ENCODE measurements at regions not wholly inside any gene's neighbourhood (a gene's known extent, or its start where the extent isn't known, plus 50 kb on each side); places are given as distances from the start of the nearest gene placed in this dataset.

DNA sequence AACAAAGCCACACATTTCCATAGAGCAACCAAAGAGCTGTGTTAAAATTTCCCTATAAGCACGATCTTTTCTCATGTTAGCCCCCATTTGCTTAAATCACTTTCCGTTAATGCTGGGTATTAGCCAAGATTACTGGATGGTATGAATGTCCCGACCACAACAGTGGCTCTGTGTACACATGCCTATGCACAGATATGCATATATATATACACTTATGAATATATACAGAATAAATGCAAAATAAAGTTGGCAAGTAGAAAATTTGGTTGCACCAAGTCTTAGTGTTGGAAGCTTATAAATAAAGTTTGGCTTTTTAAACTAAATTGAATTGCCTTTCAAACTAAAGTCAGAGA, 265.9 kb upstream of the ETAA1 start:
- DNase-seq (ENCODE audit: low read depth, low spot score): no peak
- intact Hi-C loops (cut with micrococcal nuclease) (loop anchor here (10.0 kb wide), 1 partner anchor 696 kb away; the partner anchor contains the start of gene MEIS1), dilution Hi-C loops (cut with MboI; ENCODE audit: extremely low pct_ligation_motif_present, low sequenced_read_pairs) (no loop called here)
- no peaks in the 10 kb centered on the region for H3K79me2 ChIP-seq (ENCODE audit: control insufficient read depth, insufficient read depth, low read length)
- no peaks in the 10 kb centered on the region for H4K20me1 ChIP-seq (replicated peaks; ENCODE audit: control insufficient read depth, extremely low read depth, insufficient read depth, low read length)
- no peak overlapping the region for H3K27ac ChIP-seq (ENCODE audit: insufficient read depth, low read depth, low read length)
- BruUV-seq (replicated peaks): no TSS peak
- H3K4me1 ChIP-seq (ENCODE audit: control insufficient read depth, extremely low read depth, insufficient read depth, low read length): peaks cover 10% of the 10 kb centered on the region
- no peak overlapping the region for H2AFZ ChIP-seq (ENCODE audit: low read depth, low read length)
- POLR2A ChIA-PET: interaction anchor here (0.6 kb wide), 2 partner anchors 44 to 555 kb away, joined by 5 read pairs; no protein-coding TSS in a partner anchor
- no peaks in the 10 kb centered on the region for H3K9me1 ChIP-seq (replicated peaks; ENCODE audit: control insufficient read depth, extremely low read depth, insufficient read depth, low read length)
- no peak for FAIRE-seq
- no peaks in the 10 kb centered on the region for H3K9me3 ChIP-seq (replicated peaks; ENCODE audit: control insufficient read depth, insufficient read depth, low read length)
- no peaks in the 10 kb centered on the region for H3K27me3 ChIP-seq (ENCODE audit: control insufficient read depth in 2 of 2, insufficient read depth in 2 of 2, low read length in 2 of 2)
- H3K9ac ChIP-seq (replicated peaks; ENCODE audit: extremely low read depth, insufficient read depth, low read length): no peak overlapping the region
- peak overlapping the region; percentile 22 for H3K4me2 ChIP-seq (ENCODE audit: insufficient read depth, low read length)
- CTCF ChIA-PET: interaction anchor here (0.6 to 1.1 kb wide), 3 partner anchors 29 to 715 kb away, joined by 3 to 5 read pairs (median 3); no protein-coding TSS in a partner anchor
- H3K36me3 ChIP-seq (ENCODE audit: control insufficient read depth in 2 of 2, extremely low read depth in 1 of 2, insufficient read depth in 2 of 2, low read length in 2 of 2): no peaks in the 10 kb centered on the region
- H3K4me3 ChIP-seq (replicated peaks in 1 of 3; ENCODE audit: insufficient read depth in 1 of 3, low read depth in 1 of 3, low read length in 3 of 3): no peak overlapping the region
- TF ChIP-seq POLR2A (IDR thresholded peaks at IDR 0.05; ENCODE audit: low read depth, low read length) (no peak), JUN (IDR thresholded peaks at IDR 0.05; ENCODE audit: borderline replicate concordance, insufficient read depth, insufficient read length, low read depth) (no peak), EZH2 (IDR thresholded peaks at IDR 0.05; ENCODE audit: borderline replicate concordance, low read depth, low read length, severe bottlenecking) (no peak), POLR2AphosphoS5 (IDR thresholded peaks at IDR 0.05; ENCODE audit: insufficient read depth, low read depth, low read length) (no peak), FOS (IDR thresholded peaks at IDR 0.05; ENCODE audit: borderline replicate concordance, insufficient read depth, low read length) (no peak), MYC (IDR thresholded peaks at IDR 0.05; ENCODE audit: low read depth, low read length) (no peak), GATA2 (IDR thresholded peaks at IDR 0.05; ENCODE audit: insufficient read depth, insufficient read length, low read depth, low read length) (no peak)
- TF ChIP-seq, protein P1, sequence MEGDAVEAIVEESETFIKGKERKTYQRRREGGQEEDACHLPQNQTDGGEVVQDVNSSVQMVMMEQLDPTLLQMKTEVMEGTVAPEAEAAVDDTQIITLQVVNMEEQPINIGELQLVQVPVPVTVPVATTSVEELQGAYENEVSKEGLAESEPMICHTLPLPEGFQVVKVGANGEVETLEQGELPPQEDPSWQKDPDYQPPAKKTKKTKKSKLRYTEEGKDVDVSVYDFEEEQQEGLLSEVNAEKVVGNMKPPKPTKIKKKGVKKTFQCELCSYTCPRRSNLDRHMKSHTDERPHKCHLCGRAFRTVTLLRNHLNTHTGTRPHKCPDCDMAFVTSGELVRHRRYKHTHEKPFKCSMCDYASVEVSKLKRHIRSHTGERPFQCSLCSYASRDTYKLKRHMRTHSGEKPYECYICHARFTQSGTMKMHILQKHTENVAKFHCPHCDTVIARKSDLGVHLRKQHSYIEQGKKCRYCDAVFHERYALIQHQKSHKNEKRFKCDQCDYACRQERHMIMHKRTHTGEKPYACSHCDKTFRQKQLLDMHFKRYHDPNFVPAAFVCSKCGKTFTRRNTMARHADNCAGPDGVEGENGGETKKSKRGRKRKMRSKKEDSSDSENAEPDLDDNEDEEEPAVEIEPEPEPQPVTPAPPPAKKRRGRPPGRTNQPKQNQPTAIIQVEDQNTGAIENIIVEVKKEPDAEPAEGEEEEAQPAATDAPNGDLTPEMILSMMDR (IDR thresholded peaks at IDR 0.05; ENCODE audit: extremely low read depth in 1 of 2, insufficient read depth in 1 of 2, low read depth in 1 of 2, low read length in 2 of 2): no peak
- TF ChIP-seq, protein P2, sequence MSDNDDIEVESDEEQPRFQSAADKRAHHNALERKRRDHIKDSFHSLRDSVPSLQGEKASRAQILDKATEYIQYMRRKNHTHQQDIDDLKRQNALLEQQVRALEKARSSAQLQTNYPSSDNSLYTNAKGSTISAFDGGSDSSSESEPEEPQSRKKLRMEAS (IDR thresholded peaks at IDR 0.05; ENCODE audit: insufficient read depth, insufficient read length): no peak

All from endothelial cell of umbilical vein (primary cell).